Fibroblast of lung (primary cell): ENCODE measurements at regions not wholly inside any gene's neighbourhood (a gene's known extent, or its start where the extent isn't known, plus 50 kb on each side); places are given as distances from the start of the nearest gene placed in this dataset.

Experiments
- DNase-seq, 2 donors: peaks; one replicate each; pipeline versions ENCODE4 v3.0.0 to v3.0.0-alpha.2; 2010; ENCODE audit warnings: low read depth in 2 of 2
- H2AFZ ChIP-seq: 2 replicates; pipeline ENCODE4 v1.5.1; 2012; ENCODE audit warnings: low read length, control low read depth, inconsistent platforms
- H3K27ac ChIP-seq: 2 replicates; pipeline ENCODE4 v1.5.1; 2011; ENCODE audit warnings: low read length, control low read depth; ENCODE audit not compliant: insufficient read depth
- H3K27me3 ChIP-seq: 2 replicates; pipeline ENCODE4 v1.5.1; 2011; ENCODE audit warnings: mild to moderate bottlenecking, low read length; ENCODE audit not compliant: control insufficient read depth, insufficient read depth
- H3K36me3 ChIP-seq: 2 replicates; pipeline ENCODE4 v1.5.1; 2011; ENCODE audit warnings: low read length; ENCODE audit not compliant: control insufficient read depth, insufficient read depth
- H3K4me1 ChIP-seq: 2 replicates; pipeline ENCODE4 v1.5.1; 2011; ENCODE audit warnings: low read length; ENCODE audit not compliant: control insufficient read depth, insufficient read depth; ENCODE audit errors: extremely low read depth
- H3K4me2 ChIP-seq: 2 replicates; pipeline ENCODE4 v1.5.1; 2011; ENCODE audit warnings: low read length, control low read depth; ENCODE audit not compliant: insufficient read depth; ENCODE audit errors: extremely low read depth
- H3K4me3 ChIP-seq, 4 experiments: fragments of 200-600 bp in 1 of 4; sonication (generic) in 1 of 4; replicated peaks in 1 of 4; 2 replicates each; pipeline ENCODE4 v1.5.1; 2011 to 2016; ENCODE audit warnings: low read length in 4 of 4, low read depth in 3 of 4, mild to moderate bottlenecking in 3 of 4, control low read depth in 2 of 4, inconsistent platforms in 1 of 4, mixed read lengths in 1 of 4; ENCODE audit not compliant: insufficient read depth in 1 of 4; ENCODE audit errors: control extremely low read depth in 1 of 4
- H3K79me2 ChIP-seq: 2 replicates; pipeline ENCODE4 v1.5.1; 2012; ENCODE audit warnings: mild to moderate bottlenecking, low read length, inconsistent platforms; ENCODE audit not compliant: control insufficient read depth, insufficient read depth
- H3K9ac ChIP-seq: 2 replicates; pipeline ENCODE4 v1.5.1; 2011; ENCODE audit warnings: mild to moderate bottlenecking, low read length, control low read depth; ENCODE audit not compliant: insufficient read depth
- H3K9me3 ChIP-seq: 2 replicates; pipeline ENCODE4 v1.5.1; 2012; ENCODE audit warnings: low read depth, low read length; ENCODE audit not compliant: control insufficient read depth, insufficient read depth
- H4K20me1 ChIP-seq: 2 replicates; pipeline ENCODE4 v1.5.1; 2011; ENCODE audit warnings: low read length; ENCODE audit not compliant: control insufficient read depth, insufficient read depth; ENCODE audit errors: extremely low read depth
- CTCF ChIP-seq, 2 donors: IDR thresholded peaks in 1 of 2; conservative IDR thresholded peaks in 1 of 2; 1 replicate in 1 of 2; 2 replicates in 1 of 2; pipeline ENCODE4 v1.5.1; 2011 to 2012; ENCODE audit warnings: low read length in 2 of 2, control low read depth in 1 of 2, inconsistent platforms in 1 of 2, low read depth in 1 of 2, mild to moderate bottlenecking in 1 of 2
- EZH2 ChIP-seq: IDR thresholded peaks from 2 replicates; pipeline ENCODE4 v1.5.1; 2012; ENCODE audit warnings: low read length, control low read depth, mild to moderate bottlenecking; ENCODE audit errors: missing control alignments

GRCh38 chr7:153657182-153657800, 394.9 kb upstream of the DPP6 start:
- DNase-seq: no peak
- Histone ChIP-seq H3K9ac (no peak overlapping the region), H3K4me2 (no peak overlapping the region), H2AFZ (no peak overlapping the region), H3K4me1 (no peaks in the 10 kb centered on the region), H3K79me2 (no peaks in the 10 kb centered on the region), H3K27ac (no peak overlapping the region), H4K20me1 (no peaks in the 10 kb centered on the region), H3K36me3 (no peaks in the 10 kb centered on the region), H3K4me3 (no peak overlapping the region), H3K27me3 (no peaks in the 10 kb centered on the region), H3K9me3 (no peaks in the 10 kb centered on the region)
- TF ChIP-seq CTCF (conservative IDR thresholded peaks at IDR 0.05 in 1 of 2, IDR thresholded peaks at IDR 0.05 in 1 of 2; ENCODE audit: low read depth in 1 of 2, low read length in 2 of 2): no peak
- no peak for TF ChIP-seq EZH2

- Histone ChIP-seq H4K20me1 (no peaks in the 10 kb centered on the region), H3K27me3 (no peaks in the 10 kb centered on the region), H3K9ac (no peak overlapping the region), H3K9me3 (no peaks in the 10 kb centered on the region), H3K4me2 (no peak overlapping the region), H3K79me2 (no peaks in the 10 kb centered on the region), H3K36me3 (no peaks in the 10 kb centered on the region), H3K4me3 (no peak overlapping the region), H3K4me1 (no peaks in the 10 kb centered on the region), H3K27ac (no peak overlapping the region), H2AFZ (no peak overlapping the region)
- DNase-seq: no peak
- TF ChIP-seq CTCF (conservative IDR thresholded peaks at IDR 0.05 in 1 of 2, IDR thresholded peaks at IDR 0.05 in 1 of 2; ENCODE audit: low read depth in 1 of 2, low read length in 2 of 2) (no peak), EZH2 (no peak)
Observed at GRCh38 chr7:153675131-153675530, 377.1 kb upstream of the DPP6 start.

GRCh38 chr7:153682628-153683027, 369.6 kb upstream of the DPP6 start:
- H3K79me2 ChIP-seq: no peaks in the 10 kb centered on the region
- H3K4me1 ChIP-seq: no peaks in the 10 kb centered on the region
- H3K4me3 ChIP-seq: no peak overlapping the region
- H3K9me3 ChIP-seq: no peaks in the 10 kb centered on the region
- H3K27me3 ChIP-seq: no peaks in the 10 kb centered on the region
- no peak overlapping the region for H3K27ac ChIP-seq
- no peak overlapping the region for H3K4me2 ChIP-seq
- no peak overlapping the region for H3K9ac ChIP-seq
- TF ChIP-seq CTCF (conservative IDR thresholded peaks at IDR 0.05 in 1 of 2, IDR thresholded peaks at IDR 0.05 in 1 of 2; ENCODE audit: low read depth in 1 of 2, low read length in 2 of 2) (no peak), EZH2 (no peak)
- no peaks in the 10 kb centered on the region for H4K20me1 ChIP-seq
- no peak for DNase-seq
- no peak overlapping the region for H2AFZ ChIP-seq
- H3K36me3 ChIP-seq: no peaks in the 10 kb centered on the region
